HepG2 (cell line): ENCODE measurements at regions not wholly inside any gene's neighbourhood (a gene's known extent, or its start where the extent isn't known, plus 50 kb on each side); places are given as distances from the start of the nearest gene placed in this dataset.

Experiments
- ATAC-seq: fragments of 200-7000 bp; cut with Tn5 transposase; 3 replicates; pipeline ENCODE4 v1.9.1; 2020; ENCODE audit warnings: mild to moderate bottlenecking, moderate library complexity
- BruUV-seq: library from RNA; stranded (reverse); fragments of 400-500 nt; replicated peaks from 2 replicates; lab custom pipeline; 2021; lab: Mats Ljungman, UMichigan
- CTCF ChIA-PET: fragments of 300-600 bp; formaldehyde crosslinking; extraction: SDS; loops from one replicate; lab custom pipeline; 2021; ENCODE audit warnings: low total read pairs, inconsistent platforms, low intra/inter-chr PET ratio; lab: Yijun Ruan, JAX
- POLR2A ChIA-PET: fragments of 350-600 bp; sonication (Branson Sonifier 250); formaldehyde crosslinking; loops from one replicate; lab custom pipeline; 2020; ENCODE audit warnings: antibody characterized with exemption, inconsistent platforms; lab: Yijun Ruan, JAX
- DNase-seq: peaks from one replicate; pipeline ENCODE4 v3.0.0-alpha.2; 2015; ENCODE audit warnings: low spot score
- FAIRE-seq: peaks from 3 replicates; lab custom pipeline; 2011; peaks lifted over from hg19 to GRCh38; lab: Jason Lieb, UNC
- H2AFZ ChIP-seq: one replicate; pipeline ENCODE4 v1.6.1; 2011; ENCODE audit warnings: low read length, inconsistent platforms
- H3K27ac ChIP-seq: fragments of 300-600 bp; 3 replicates; pipeline ENCODE4 v1.8.0; 2011; ENCODE audit warnings: mixed run types, mild to moderate bottlenecking, mixed read lengths, low read length, inconsistent platforms; ENCODE audit not compliant: insufficient read depth; ENCODE audit errors: extremely low read length
- H3K27me3 ChIP-seq, 2 experiments: fragments of 200-600 bp in 1 of 2; 2 replicates in 1 of 2; 3 replicates in 1 of 2; pipeline versions ENCODE4 v1.6.0 to v1.8.0; 2011; ENCODE audit warnings: low read length in 2 of 2, mild to moderate bottlenecking in 2 of 2, moderate library complexity in 2 of 2, inconsistent platforms in 1 of 2; ENCODE audit not compliant: insufficient read depth in 2 of 2, control insufficient read depth in 1 of 2
- H3K36me3 ChIP-seq, 2 experiments: fragments of 200-600 bp in 1 of 2; replicated peaks in 1 of 2; 2 replicates in 1 of 2; 3 replicates in 1 of 2; pipeline versions ENCODE4 v1.5.1 to v1.8.0; 2011; ENCODE audit warnings: low read length in 2 of 2, inconsistent platforms in 1 of 2; ENCODE audit not compliant: insufficient read depth in 2 of 2, control insufficient read depth in 1 of 2
- H3K4me1 ChIP-seq: 2 replicates; pipeline ENCODE4 v1.5.1; 2012; ENCODE audit warnings: low read length, inconsistent platforms; ENCODE audit not compliant: insufficient read depth
- H3K4me2 ChIP-seq: 2 replicates; pipeline ENCODE4 v1.6.0; 2011; ENCODE audit warnings: low read depth, low read length, inconsistent platforms
- H3K4me3 ChIP-seq, 3 experiments: fragments of 200-600 bp in 1 of 3; sonication (generic), shearing (Covaris generic) in 1 of 3; replicated peaks in 1 of 3; 2 replicates each; pipeline ENCODE4 v1.5.1; 2011 to 2016; ENCODE audit warnings: low read length in 3 of 3, inconsistent platforms in 2 of 3, low read depth in 2 of 3, mild to moderate bottlenecking in 2 of 3, control low read depth in 1 of 3, mixed read lengths in 1 of 3; ENCODE audit not compliant: insufficient read depth in 1 of 3
- H3K79me2 ChIP-seq: one replicate; pipeline ENCODE4 v1.6.1; 2011; ENCODE audit warnings: low read length, inconsistent platforms; ENCODE audit not compliant: insufficient read depth
- H3K9ac ChIP-seq: 2 replicates; pipeline ENCODE4 v1.6.0; 2011; ENCODE audit warnings: mild to moderate bottlenecking, low read depth, low read length, inconsistent platforms; ENCODE audit not compliant: insufficient read depth
- H3K9me3 ChIP-seq: 2 replicates; pipeline ENCODE4 v1.5.1; 2012; ENCODE audit warnings: mild to moderate bottlenecking, low read length
- H4K20me1 ChIP-seq: 2 replicates; pipeline ENCODE4 v1.6.0; 2011; ENCODE audit warnings: inconsistent platforms, mild to moderate bottlenecking, low read length, moderate library complexity; ENCODE audit not compliant: insufficient read depth
- CHD2 ChIP-seq: IDR thresholded peaks from 2 replicates; pipeline ENCODE4 v1.6.1; 2011; ENCODE audit warnings: low read depth, low read length, improper control_type of control experiment
- EP300 ChIP-seq, 3 experiments: sonication (generic) in 1 of 3; formaldehyde crosslinking in 1 of 3; IDR thresholded peaks; 2 replicates each; pipeline versions ENCODE4 v1.5.1 to v1.6.1; 2011 to 2020; ENCODE audit warnings: low read depth in 2 of 3, low read length in 2 of 3, borderline replicate concordance in 1 of 3, improper control_type of control experiment in 1 of 3, mild to moderate bottlenecking in 1 of 3, missing genetic modification reagents in 1 of 3, moderate library complexity in 1 of 3
- MIER2 ChIP-seq: IDR thresholded peaks from 2 replicates; pipeline ENCODE4 v1.6.1; 2016; ENCODE audit warnings: missing biosample characterization, missing genetic modification reagents
- REXO4 ChIP-seq: sonication (generic); formaldehyde crosslinking; IDR thresholded peaks from 2 replicates; pipeline ENCODE4 v1.8.0; 2022; ENCODE audit warnings: missing genetic modification reagents, mild to moderate bottlenecking, borderline replicate concordance
- RFXANK ChIP-seq: IDR thresholded peaks from 2 replicates; pipeline ENCODE4 v1.6.1; 2016
- ZNF20 ChIP-seq: sonication (generic); formaldehyde crosslinking; IDR thresholded peaks from 2 replicates; pipeline ENCODE4 v1.4.0; 2020; ENCODE audit warnings: mild to moderate bottlenecking, moderate library complexity, missing genetic modification reagents
- ZNF230 ChIP-seq: sonication (generic); formaldehyde crosslinking; IDR thresholded peaks from 2 replicates; pipeline ENCODE4 v1.4.0; 2020; ENCODE audit warnings: mild to moderate bottlenecking, missing genetic modification reagents
- ZNF432 ChIP-seq: sonication (generic); formaldehyde crosslinking; IDR thresholded peaks from 2 replicates; pipeline ENCODE4 v1.5.0; 2020; ENCODE audit warnings: missing genetic modification reagents, mild to moderate bottlenecking, borderline replicate concordance
- WGBS: methylation state at CpG from one replicate; pipeline ENCODE4 v1.1.6; 2017; ENCODE audit warnings: low lambda C conversion rate; 5-methylcytosine and 5-hydroxymethylcytosine counted together
- in situ Hi-C: cut with HindIII; loops from 2 replicates; pipeline ENCODE4 v1.10.0; 2017; ENCODE audit warnings: low pct_unique_long_range_greater_than_20kb; ENCODE audit not compliant: extremely low pct_ligation_motif_present
- intact Hi-C: fragments of 100-400 bp; cut with micrococcal nuclease; formaldehyde crosslinking; loops from one replicate; pipeline ENCODE4 v1.10.0; 2022; ENCODE audit not compliant: unreplicated experiment
- TF ChIP-seq, protein P1 (sequence below): sonication (generic); formaldehyde crosslinking; IDR thresholded peaks from 2 replicates; pipeline ENCODE4 v1.5.0; 2020; ENCODE audit warnings: missing genetic modification reagents
- TF ChIP-seq, protein P2 (sequence below): IDR thresholded peaks from 2 replicates; pipeline ENCODE4 v1.6.1; 2012; ENCODE audit warnings: low read depth, low read length, improper control_type of control experiment
- TF ChIP-seq, protein P3 (sequence below): sonication (generic); formaldehyde crosslinking; IDR thresholded peaks from 2 replicates; pipeline ENCODE4 v1.4.0; 2020; ENCODE audit warnings: mild to moderate bottlenecking, missing genetic modification reagents, borderline replicate concordance

DNA sequence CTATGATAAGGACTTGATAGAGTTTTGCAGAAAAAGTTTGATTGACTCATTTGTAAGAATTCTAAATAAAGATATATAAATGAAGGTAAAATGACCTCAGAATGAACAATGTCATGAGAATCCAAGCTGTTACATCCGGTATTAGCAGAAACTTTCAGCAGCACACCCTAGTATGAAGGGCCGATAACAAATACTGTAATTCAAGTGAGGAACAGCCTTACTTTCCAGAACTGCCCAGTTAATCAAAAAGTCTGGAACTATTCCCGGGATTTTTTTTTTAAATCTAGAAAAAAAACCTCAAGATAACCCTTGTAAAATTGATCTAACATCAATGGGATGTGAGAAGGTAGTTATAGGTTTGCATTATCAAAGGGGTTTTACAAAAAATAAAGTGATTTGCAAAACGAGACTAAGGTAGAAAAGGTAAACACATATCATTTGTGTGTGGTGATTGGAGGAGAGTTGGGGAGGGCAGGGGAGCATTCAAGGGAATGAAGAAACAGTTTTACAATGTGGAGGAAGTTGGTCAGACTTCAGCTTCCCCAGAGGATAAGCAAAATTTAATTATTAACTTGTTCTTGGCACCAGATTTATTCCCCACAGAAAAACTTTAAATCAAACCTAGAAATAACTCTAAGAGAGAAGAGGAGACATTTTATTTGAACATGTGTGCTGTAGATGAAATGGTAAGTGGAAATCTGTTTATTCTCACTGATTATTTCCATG is 75.9 kb upstream of the VCAM1 start (continued):
- TF ChIP-seq EP300 (IDR thresholded peaks at IDR 0.05; ENCODE audit: low read depth in 2 of 2, low read length in 2 of 2) (no peak), EP300 (CRISPR knock-in tag; IDR thresholded peaks at IDR 0.05; ENCODE audit: borderline replicate concordance) (no peak), CHD2 (no peak), RFXANK (no peak), ZNF20 (CRISPR knock-in tag) (no peak)
- TF ChIP-seq, protein P1, sequence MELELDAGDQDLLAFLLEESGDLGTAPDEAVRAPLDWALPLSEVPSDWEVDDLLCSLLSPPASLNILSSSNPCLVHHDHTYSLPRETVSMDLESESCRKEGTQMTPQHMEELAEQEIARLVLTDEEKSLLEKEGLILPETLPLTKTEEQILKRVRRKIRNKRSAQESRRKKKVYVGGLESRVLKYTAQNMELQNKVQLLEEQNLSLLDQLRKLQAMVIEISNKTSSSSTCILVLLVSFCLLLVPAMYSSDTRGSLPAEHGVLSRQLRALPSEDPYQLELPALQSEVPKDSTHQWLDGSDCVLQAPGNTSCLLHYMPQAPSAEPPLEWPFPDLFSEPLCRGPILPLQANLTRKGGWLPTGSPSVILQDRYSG = no peak
- TF ChIP-seq, protein P2, sequence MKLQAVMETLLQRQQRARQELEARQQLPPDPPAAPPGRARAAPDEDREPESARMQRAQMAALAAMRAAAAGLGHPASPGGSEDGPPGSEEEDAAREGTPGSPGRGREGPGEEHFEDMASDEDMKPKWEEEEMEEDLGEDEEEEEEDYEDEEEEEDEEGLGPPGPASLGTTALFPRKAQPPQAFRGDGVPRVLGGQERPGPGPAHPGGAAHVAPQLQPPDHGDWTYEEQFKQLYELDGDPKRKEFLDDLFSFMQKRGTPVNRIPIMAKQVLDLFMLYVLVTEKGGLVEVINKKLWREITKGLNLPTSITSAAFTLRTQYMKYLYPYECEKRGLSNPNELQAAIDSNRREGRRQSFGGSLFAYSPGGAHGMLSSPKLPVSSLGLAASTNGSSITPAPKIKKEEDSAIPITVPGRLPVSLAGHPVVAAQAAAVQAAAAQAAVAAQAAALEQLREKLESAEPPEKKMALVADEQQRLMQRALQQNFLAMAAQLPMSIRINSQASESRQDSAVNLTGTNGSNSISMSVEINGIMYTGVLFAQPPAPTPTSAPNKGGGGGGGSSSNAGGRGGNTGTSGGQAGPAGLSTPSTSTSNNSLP = no peak

DNA sequence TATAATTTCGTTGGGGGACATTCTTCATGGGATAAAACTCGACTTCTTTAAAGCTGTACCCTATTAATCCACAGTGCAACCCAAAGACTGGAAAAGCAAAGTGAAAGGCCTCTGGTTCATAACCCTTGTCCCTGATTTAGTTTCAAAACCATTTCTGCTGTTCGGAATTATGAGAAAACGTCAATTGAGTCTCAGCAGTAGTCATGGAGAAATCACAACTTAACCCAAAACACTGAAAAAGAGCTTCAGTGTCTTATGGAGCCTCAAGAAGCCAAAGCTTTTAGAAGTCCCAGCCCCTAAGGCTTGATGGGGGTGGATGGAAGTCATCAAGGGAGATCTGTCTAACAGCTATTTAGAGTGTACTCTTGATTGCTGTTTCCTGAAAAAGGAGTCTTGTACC is 73.5 kb upstream of the VCAM1 start:
- no peaks in the 10 kb centered on the region for H3K9me3 ChIP-seq
- no peak overlapping the region for H3K4me2 ChIP-seq
- no peaks in the 10 kb centered on the region for H3K27me3 ChIP-seq
- H3K36me3 ChIP-seq = no peaks in the 10 kb centered on the region
- no peaks in the 10 kb centered on the region for H4K20me1 ChIP-seq
- ChIA-PET POLR2A (no interaction called here), CTCF (no interaction called here)
- TF ChIP-seq ZNF432 (no peak), REXO4 (CRISPR knock-in tag) (no peak), MIER2 (CRISPR knock-in tag) (no peak), ZNF230 (CRISPR knock-in tag) (no peak)
- TF ChIP-seq, protein P3, sequence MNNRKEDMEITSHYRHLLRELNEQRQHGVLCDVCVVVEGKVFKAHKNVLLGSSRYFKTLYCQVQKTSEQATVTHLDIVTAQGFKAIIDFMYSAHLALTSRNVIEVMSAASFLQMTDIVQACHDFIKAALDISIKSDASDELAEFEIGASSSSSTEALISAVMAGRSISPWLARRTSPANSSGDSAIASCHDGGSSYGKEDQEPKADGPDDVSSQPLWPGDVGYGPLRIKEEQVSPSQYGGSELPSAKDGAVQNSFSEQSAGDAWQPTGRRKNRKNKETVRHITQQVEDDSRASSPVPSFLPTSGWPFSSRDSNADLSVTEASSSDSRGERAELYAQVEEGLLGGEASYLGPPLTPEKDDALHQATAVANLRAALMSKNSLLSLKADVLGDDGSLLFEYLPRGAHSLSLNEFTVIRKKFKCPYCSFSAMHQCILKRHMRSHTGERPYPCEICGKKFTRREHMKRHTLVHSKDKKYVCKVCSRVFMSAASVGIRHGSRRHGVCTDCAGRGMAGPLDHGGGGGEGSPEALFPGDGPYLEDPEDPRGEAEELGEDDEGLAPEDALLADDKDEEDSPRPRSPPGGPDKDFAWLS (CRISPR knock-in tag) = no peak
- no peak overlapping the region for H3K9ac ChIP-seq
- no peak overlapping the region for H2AFZ ChIP-seq
- intact Hi-C loops (no loop called here), in situ Hi-C loops (no loop called here)
- 2% methylated on average over 4 of the region's 4 CpGs for WGBS
- no peak for FAIRE-seq
- no peaks in the 10 kb centered on the region for H3K79me2 ChIP-seq
- no peak overlapping the region for H3K4me3 ChIP-seq
- BruUV-seq = no TSS peak
- no peak overlapping the region for H3K27ac ChIP-seq
- no peak for ATAC-seq
- DNase-seq = no peak
- no peaks in the 10 kb centered on the region for H3K4me1 ChIP-seq
